H1 (cell line): ENCODE measurements at regions not wholly inside any gene's neighbourhood (a gene's known extent, or its start where the extent isn't known, plus 50 kb on each side); places are given as distances from the start of the nearest gene placed in this dataset.

Source experiments
- CTCF ChIA-PET: fragments of 300-600 bp; sonication (Branson Sonifier 250); formaldehyde crosslinking; loops from one replicate; lab custom pipeline; 2021; ENCODE audit not compliant: partially characterized antibody; lab: Charles Lee
- POLR2A ChIA-PET: fragments of 300-600 bp; sonication (Branson Sonifier 250); formaldehyde crosslinking; loops from one replicate; lab custom pipeline; 2021; ENCODE audit warnings: inconsistent platforms; ENCODE audit not compliant: partially characterized antibody; lab: Charles Lee
- DNase-seq, 2 experiments: peaks; one replicate each; pipeline versions ENCODE4 v3.0.0 to v3.0.0-alpha.2; 2010 to 2022; ENCODE audit warnings: low spot score in 2 of 2, low read depth in 1 of 2, mixed read lengths in 1 of 2
- FAIRE-seq: peaks from 2 replicates; lab custom pipeline; 2011; peaks lifted over from hg19 to GRCh38; lab: Jason Lieb, UNC
- H2AFZ ChIP-seq: 2 replicates; pipeline ENCODE4 v1.8.1; 2012; ENCODE audit warnings: low read length, inconsistent platforms
- H2AK5ac ChIP-seq: 2 replicates; pipeline ENCODE4 v1.6.1; 2013; ENCODE audit warnings: low read depth, low read length
- H2BK120ac ChIP-seq: replicated peaks from 2 replicates; pipeline ENCODE3; 2013; ENCODE audit warnings: low read depth, low read length, inconsistent platforms
- H2BK12ac ChIP-seq: 2 replicates; pipeline ENCODE4 v1.6.1; 2013; ENCODE audit warnings: low read depth, low read length
- H2BK15ac ChIP-seq: 2 replicates; pipeline ENCODE4 v1.6.1; 2013; ENCODE audit warnings: low read length
- H2BK20ac ChIP-seq: 2 replicates; pipeline ENCODE4 v1.6.1; 2013; ENCODE audit warnings: low read length
- H2BK5ac ChIP-seq: 2 replicates; pipeline ENCODE4 v1.6.1; 2013; ENCODE audit warnings: low read depth, low read length
- H3K14ac ChIP-seq: 2 replicates; pipeline ENCODE4 v1.6.1; 2013; ENCODE audit warnings: inconsistent platforms; ENCODE audit not compliant: insufficient read length
- H3K18ac ChIP-seq: 2 replicates; pipeline ENCODE4 v1.6.1; 2013; ENCODE audit warnings: low read length; ENCODE audit errors: extremely low read depth
- H3K23ac ChIP-seq: 2 replicates; pipeline ENCODE4 v1.6.1; 2013; ENCODE audit warnings: inconsistent platforms; ENCODE audit not compliant: insufficient read length
- H3K23me2 ChIP-seq: 2 replicates; pipeline ENCODE4 v1.6.1; 2013; ENCODE audit warnings: low read depth, low read length
- H3K27ac ChIP-seq: 2 replicates; pipeline ENCODE4 v1.6.1; 2011; ENCODE audit warnings: low read depth, low read length, inconsistent platforms
- H3K27me3 ChIP-seq, 4 experiments: replicated peaks in 1 of 4; 1 replicate in 1 of 4; 2 replicates in 3 of 4; pipeline versions ENCODE4 v1.6.1 to v1.8.1; 2011 to 2013; ENCODE audit warnings: low read length in 3 of 4, mild to moderate bottlenecking in 3 of 4, inconsistent platforms in 2 of 4, mixed read lengths in 2 of 4, moderate library complexity in 1 of 4; ENCODE audit not compliant: control insufficient read depth in 3 of 4, insufficient read depth in 3 of 4; ENCODE audit errors: extremely low read depth in 1 of 4
- H3K36me3 ChIP-seq, 4 experiments: 2 replicates each; pipeline versions ENCODE4 v1.6.1 to v1.8.1; 2011 to 2013; ENCODE audit warnings: mild to moderate bottlenecking in 4 of 4, low read length in 3 of 4, moderate library complexity in 2 of 4, control low read depth in 1 of 4, inconsistent platforms in 1 of 4; ENCODE audit not compliant: insufficient read depth in 4 of 4, control insufficient read depth in 2 of 4
- H3K4ac ChIP-seq: replicated peaks from 2 replicates; pipeline ENCODE3; 2013; ENCODE audit warnings: low read length, low read depth, mixed read lengths, inconsistent platforms; ENCODE audit not compliant: insufficient read length
- H3K4me1 ChIP-seq, 4 experiments: replicated peaks in 1 of 4; 1 replicate in 1 of 4; 2 replicates in 3 of 4; pipeline versions ENCODE4 v1.6.1 to v1.8.1; 2011 to 2013; ENCODE audit warnings: low read length in 3 of 4, inconsistent platforms in 2 of 4, mixed read lengths in 1 of 4; ENCODE audit not compliant: insufficient read depth in 4 of 4, control insufficient read depth in 3 of 4
- H3K4me2 ChIP-seq, 2 experiments: 2 replicates each; pipeline versions ENCODE4 v1.6.1 to v1.8.1; 2011 to 2013; ENCODE audit warnings: low read depth in 2 of 2, low read length in 2 of 2, control low read depth in 1 of 2, inconsistent platforms in 1 of 2, mild to moderate bottlenecking in 1 of 2; ENCODE audit not compliant: insufficient read depth in 1 of 2
- H3K4me3 ChIP-seq, 4 experiments: fragments of 200-600, 300-600 bp in 1 of 4; sonication (generic), shearing (Covaris generic), sonication (Bioruptor Twin) in 1 of 4; 2 replicates each; pipeline versions ENCODE4 v1.5.1 to v1.8.1; 2011 to 2016; ENCODE audit warnings: low read length in 4 of 4, low read depth in 3 of 4, control low read depth in 2 of 4, inconsistent platforms in 2 of 4, mild to moderate bottlenecking in 2 of 4, mixed read lengths in 1 of 4, moderate library complexity in 1 of 4; ENCODE audit not compliant: insufficient read depth in 2 of 4; ENCODE audit errors: extremely low read depth in 1 of 4
- H3K56ac ChIP-seq: replicated peaks from 2 replicates; pipeline ENCODE3; 2013; ENCODE audit warnings: low read depth, mild to moderate bottlenecking, mixed read lengths, low read length, inconsistent platforms; ENCODE audit not compliant: insufficient read length
- H3K79me1 ChIP-seq: 2 replicates; pipeline ENCODE4 v1.6.1; 2013; ENCODE audit warnings: low read depth, low read length, control low read depth
- H3K79me2 ChIP-seq, 2 experiments: 2 replicates each; pipeline versions ENCODE4 v1.6.1 to v1.8.1; 2012 to 2013; ENCODE audit warnings: low read length in 2 of 2, mild to moderate bottlenecking in 2 of 2, inconsistent platforms in 1 of 2; ENCODE audit not compliant: insufficient read depth in 2 of 2, control insufficient read depth in 1 of 2
- H3K9ac ChIP-seq, 4 experiments: replicated peaks in 1 of 4; 1 replicate in 1 of 4; 2 replicates in 3 of 4; pipeline versions ENCODE4 v1.6.1 to v1.8.1; 2011 to 2013; ENCODE audit warnings: low read depth in 3 of 4, low read length in 3 of 4, control low read depth in 2 of 4, mild to moderate bottlenecking in 2 of 4, moderate library complexity in 2 of 4, inconsistent platforms in 1 of 4; ENCODE audit errors: extremely low read depth in 1 of 4
- H3K9me3 ChIP-seq, 2 experiments: 2 replicates each; pipeline versions ENCODE4 v1.6.1 to v1.8.1; 2012 to 2013; ENCODE audit warnings: mild to moderate bottlenecking in 2 of 2, moderate library complexity in 2 of 2, control low read depth in 1 of 2, inconsistent platforms in 1 of 2, low read depth in 1 of 2, low read length in 1 of 2, mixed read lengths in 1 of 2; ENCODE audit not compliant: insufficient read depth in 2 of 2
- H4K20me1 ChIP-seq, 2 experiments: replicated peaks in 1 of 2; 2 replicates each; pipeline versions ENCODE3 to v1.8.1; 2011 to 2013; ENCODE audit warnings: inconsistent platforms in 2 of 2, low read length in 2 of 2, mild to moderate bottlenecking in 1 of 2; ENCODE audit not compliant: insufficient read depth in 2 of 2, control insufficient read depth in 1 of 2
- H4K5ac ChIP-seq: 2 replicates; pipeline ENCODE4 v1.6.1; 2013; ENCODE audit warnings: low read length, low read depth, mixed read lengths, inconsistent platforms; ENCODE audit not compliant: insufficient read length
- H4K8ac ChIP-seq: 2 replicates; pipeline ENCODE4 v1.8.0; 2013; ENCODE audit warnings: mild to moderate bottlenecking, moderate library complexity, low read length, inconsistent platforms; ENCODE audit not compliant: insufficient read depth; ENCODE audit errors: extremely low read depth
- H4K91ac ChIP-seq: replicated peaks from 2 replicates; pipeline ENCODE3; 2013; ENCODE audit warnings: low read length, mixed read lengths, inconsistent platforms; ENCODE audit not compliant: insufficient read length
- CBX8 ChIP-seq: fragments of 300-800, 300-1000 bp; sonication (generic); IDR thresholded peaks from 2 replicates; pipeline ENCODE4 v1.7.1; 2016; ENCODE audit warnings: low read depth, low read length, borderline replicate concordance
- JUND ChIP-seq: IDR thresholded peaks from 2 replicates; pipeline ENCODE4 v1.6.1; 2011; ENCODE audit warnings: mild to moderate bottlenecking, improper control_type of control experiment, low read length
- KDM4A ChIP-seq: IDR thresholded peaks from one replicate; pipeline ENCODE4 v1.7.1; 2012; ENCODE audit warnings: low read depth, mild to moderate bottlenecking, moderate library complexity, low read length, inconsistent platforms; ENCODE audit not compliant: severe bottlenecking
- PHF8 ChIP-seq: fragments of 200-600 bp; sonication (generic); conservative IDR thresholded peaks from 2 replicates; pipeline ENCODE4 v1.7.1; 2012; ENCODE audit warnings: low read depth, mild to moderate bottlenecking, inconsistent platforms, low read length, moderate library complexity
- POU5F1 ChIP-seq: IDR thresholded peaks from 2 replicates; pipeline ENCODE4 v1.6.1; 2011; ENCODE audit warnings: low read depth, mild to moderate bottlenecking, low read length, moderate library complexity
- SUZ12 ChIP-seq: fragments of 200-600 bp; sonication (generic); IDR thresholded peaks from 2 replicates; pipeline ENCODE4 v1.6.1; 2012; ENCODE audit warnings: mild to moderate bottlenecking, inconsistent platforms, low read length, moderate library complexity, mixed read lengths
- WGBS, 2 experiments: shearing (Covaris generic) in 1 of 2; methylation state at CpG; one replicate each; pipeline versions ENCODE4 v1.1.6 to v1.1.7; 2013 to 2015; ENCODE audit warnings: low lambda C conversion rate in 2 of 2, mixed read lengths in 2 of 2, inconsistent platforms in 1 of 2, low coverage in 1 of 2, missing lambda C conversion rate in 1 of 2; ENCODE audit not compliant: insufficient replicate concordance in 2 of 2, insufficient coverage in 1 of 2, insufficient read length in 1 of 2; ENCODE audit errors: extremely low coverage in 1 of 2, missing lambda C conversion rate in 1 of 2; 5-methylcytosine and 5-hydroxymethylcytosine counted together
- TF ChIP-seq, protein P1 (sequence below): IDR thresholded peaks from 2 replicates; pipeline ENCODE4 v1.6.1; 2012; ENCODE audit warnings: inconsistent platforms

DNA sequence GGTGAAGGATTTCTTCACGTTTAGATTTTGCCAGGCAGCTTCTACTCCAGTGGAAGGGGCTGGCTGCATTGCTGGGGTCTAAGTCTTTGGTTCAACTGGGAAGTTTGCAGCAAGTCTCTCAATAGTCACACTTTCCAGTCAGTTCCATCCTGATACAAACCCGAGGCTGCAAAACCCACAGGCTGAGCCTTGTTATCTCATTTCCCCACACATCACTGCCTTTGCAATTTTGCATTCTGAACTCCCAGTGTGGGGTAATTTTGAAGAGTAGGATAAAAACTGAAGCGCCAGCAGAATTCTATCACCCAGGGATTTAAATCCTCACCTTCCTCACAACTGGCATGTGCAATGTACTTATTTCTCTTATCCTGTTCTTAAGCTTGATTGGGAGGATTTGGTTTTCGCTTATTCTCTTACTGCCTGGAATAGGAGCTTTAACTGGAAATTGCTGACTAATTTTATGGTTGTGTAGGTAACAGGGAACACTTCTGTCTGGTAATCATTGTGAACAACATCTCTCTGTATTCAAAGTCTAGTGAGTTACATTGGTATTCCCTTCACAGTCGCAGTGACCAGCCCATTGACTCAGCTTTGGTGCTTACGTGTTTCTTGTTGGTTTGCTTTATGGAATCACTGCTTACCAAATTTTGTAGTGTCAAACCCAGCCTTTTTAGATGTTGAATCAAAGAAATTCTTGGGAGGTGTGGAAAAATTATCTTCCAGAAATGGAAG, 142.0 kb upstream of the TOPAZ1 start:
- H3K4me2 ChIP-seq, result no peak overlapping the region
- no peaks in the 10 kb centered on the region for H3K27me3 ChIP-seq
- no peak overlapping the region for H2AK5ac ChIP-seq
- no peak overlapping the region for H2BK20ac ChIP-seq
- no peak overlapping the region for H3K14ac ChIP-seq
- no peak overlapping the region for H3K56ac ChIP-seq
- no peak overlapping the region for H3K4me3 ChIP-seq
- H3K79me2 ChIP-seq, result no peaks in the 10 kb centered on the region; a peak in 1 of 4 replicates
- H3K4ac ChIP-seq, result no peak overlapping the region
- H2BK12ac ChIP-seq, result no peak overlapping the region
- H4K91ac ChIP-seq, result no peak overlapping the region
- no peak overlapping the region for H2AFZ ChIP-seq
- H3K9ac ChIP-seq, result no peak overlapping the region
- no peak overlapping the region for H3K27ac ChIP-seq
- no peak overlapping the region for H4K5ac ChIP-seq
- FAIRE-seq (no peak), DNase-seq (no peak)
- no peak overlapping the region for H4K8ac ChIP-seq
- H2BK5ac ChIP-seq, result no peak overlapping the region
- ChIA-PET CTCF (interaction anchor here (0.6 to 1.6 kb wide), 3 partner anchors 14 to 26 kb away, joined by 3 to 5 read pairs (median 4); no protein-coding TSS in a partner anchor), POLR2A (no interaction called here)
- no peaks in the 10 kb centered on the region for H3K23me2 ChIP-seq
- no peak overlapping the region for H3K23ac ChIP-seq
- peaks cover 0 to 7% (median 3%) of the 10 kb centered on the region in 4 experiments; a peak in 5 of 7 replicates for H3K4me1 ChIP-seq
- H2BK120ac ChIP-seq, result no peak overlapping the region
- no peak overlapping the region for H3K18ac ChIP-seq
- 80% methylated on average over 6 of the region's 6 CpGs; no CpG with 5 or more reads in 1 of the 2 experiments for WGBS, 2 experiments
- H3K79me1 ChIP-seq, result no peaks in the 10 kb centered on the region
- no peaks in the 10 kb centered on the region for H3K9me3 ChIP-seq
- no peak overlapping the region for H2BK15ac ChIP-seq
- no peaks in the 10 kb centered on the region for H4K20me1 ChIP-seq
- no peaks in the 10 kb centered on the region for H3K36me3 ChIP-seq
- TF ChIP-seq SUZ12 (no peak), JUND (no peak), PHF8 (no peak), CBX8 (no peak), KDM4A (no peak), POU5F1 (no peak)
- TF ChIP-seq, protein P1, sequence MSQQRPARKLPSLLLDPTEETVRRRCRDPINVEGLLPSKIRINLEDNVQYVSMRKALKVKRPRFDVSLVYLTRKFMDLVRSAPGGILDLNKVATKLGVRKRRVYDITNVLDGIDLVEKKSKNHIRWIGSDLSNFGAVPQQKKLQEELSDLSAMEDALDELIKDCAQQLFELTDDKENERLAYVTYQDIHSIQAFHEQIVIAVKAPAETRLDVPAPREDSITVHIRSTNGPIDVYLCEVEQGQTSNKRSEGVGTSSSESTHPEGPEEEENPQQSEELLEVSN, result no peak
